ENCODE measurements at regions not wholly inside any gene's neighbourhood (a gene's known extent, or its start where the extent isn't known, plus 50 kb on each side); places are given as distances from the start of the nearest gene placed in this dataset.

DNA sequence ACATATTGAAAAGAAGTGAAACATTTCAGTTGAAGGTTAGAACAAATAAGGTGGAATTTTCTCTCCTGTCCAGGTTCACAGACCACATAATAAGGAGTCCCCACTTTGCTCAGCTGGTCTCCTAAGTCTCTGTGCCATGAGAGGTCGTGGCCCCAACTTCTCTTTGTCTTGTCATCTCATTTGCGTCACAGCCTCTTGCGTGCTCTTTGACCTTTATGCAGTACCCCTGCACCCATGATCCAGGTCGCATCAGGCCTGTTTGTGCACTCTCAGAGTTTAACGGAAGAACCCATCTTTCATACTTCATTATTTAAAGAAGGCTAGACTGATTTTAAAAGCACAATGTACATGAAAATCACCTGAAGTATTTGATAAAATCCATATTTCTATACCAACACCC is 110.4 kb upstream of the BMP2 start:
- no peak for TF ChIP-seq POLR2AphosphoS5 (IDR thresholded peaks at IDR 0.05; ENCODE audit: low read depth, low read length)
- TF ChIP-seq, protein P1, sequence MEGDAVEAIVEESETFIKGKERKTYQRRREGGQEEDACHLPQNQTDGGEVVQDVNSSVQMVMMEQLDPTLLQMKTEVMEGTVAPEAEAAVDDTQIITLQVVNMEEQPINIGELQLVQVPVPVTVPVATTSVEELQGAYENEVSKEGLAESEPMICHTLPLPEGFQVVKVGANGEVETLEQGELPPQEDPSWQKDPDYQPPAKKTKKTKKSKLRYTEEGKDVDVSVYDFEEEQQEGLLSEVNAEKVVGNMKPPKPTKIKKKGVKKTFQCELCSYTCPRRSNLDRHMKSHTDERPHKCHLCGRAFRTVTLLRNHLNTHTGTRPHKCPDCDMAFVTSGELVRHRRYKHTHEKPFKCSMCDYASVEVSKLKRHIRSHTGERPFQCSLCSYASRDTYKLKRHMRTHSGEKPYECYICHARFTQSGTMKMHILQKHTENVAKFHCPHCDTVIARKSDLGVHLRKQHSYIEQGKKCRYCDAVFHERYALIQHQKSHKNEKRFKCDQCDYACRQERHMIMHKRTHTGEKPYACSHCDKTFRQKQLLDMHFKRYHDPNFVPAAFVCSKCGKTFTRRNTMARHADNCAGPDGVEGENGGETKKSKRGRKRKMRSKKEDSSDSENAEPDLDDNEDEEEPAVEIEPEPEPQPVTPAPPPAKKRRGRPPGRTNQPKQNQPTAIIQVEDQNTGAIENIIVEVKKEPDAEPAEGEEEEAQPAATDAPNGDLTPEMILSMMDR (IDR thresholded peaks at IDR 0.05): no peak
- no peak for TF ChIP-seq ELF1 (IDR thresholded peaks at IDR 0.05)
- TF ChIP-seq, protein P2, sequence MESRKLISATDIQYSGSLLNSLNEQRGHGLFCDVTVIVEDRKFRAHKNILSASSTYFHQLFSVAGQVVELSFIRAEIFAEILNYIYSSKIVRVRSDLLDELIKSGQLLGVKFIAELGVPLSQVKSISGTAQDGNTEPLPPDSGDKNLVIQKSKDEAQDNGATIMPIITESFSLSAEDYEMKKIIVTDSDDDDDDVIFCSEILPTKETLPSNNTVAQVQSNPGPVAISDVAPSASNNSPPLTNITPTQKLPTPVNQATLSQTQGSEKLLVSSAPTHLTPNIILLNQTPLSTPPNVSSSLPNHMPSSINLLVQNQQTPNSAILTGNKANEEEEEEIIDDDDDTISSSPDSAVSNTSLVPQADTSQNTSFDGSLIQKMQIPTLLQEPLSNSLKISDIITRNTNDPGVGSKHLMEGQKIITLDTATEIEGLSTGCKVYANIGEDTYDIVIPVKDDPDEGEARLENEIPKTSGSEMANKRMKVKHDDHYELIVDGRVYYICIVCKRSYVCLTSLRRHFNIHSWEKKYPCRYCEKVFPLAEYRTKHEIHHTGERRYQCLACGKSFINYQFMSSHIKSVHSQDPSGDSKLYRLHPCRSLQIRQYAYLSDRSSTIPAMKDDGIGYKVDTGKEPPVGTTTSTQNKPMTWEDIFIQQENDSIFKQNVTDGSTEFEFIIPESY (IDR thresholded peaks at IDR 0.05; ENCODE audit: borderline replicate concordance, low read depth): no peak
- TF ChIP-seq JUND (IDR thresholded peaks at IDR 0.05): no peak

All from SK-N-SH (cell line).